ENCODE measurements at regions not wholly inside any gene's neighbourhood (a gene's known extent, or its start where the extent isn't known, plus 50 kb on each side); places are given as distances from the start of the nearest gene placed in this dataset.
"Not testable (repeated sequence)": the region's sequence is repeated elsewhere in the genome, so short reads cannot be mapped to it uniquely, and the experiment has no call there.

GRCh38 chr17:70375406-70375805 is 206.1 kb downstream of the KCNJ2 start:
- DNase-seq, result no peak

DNA sequence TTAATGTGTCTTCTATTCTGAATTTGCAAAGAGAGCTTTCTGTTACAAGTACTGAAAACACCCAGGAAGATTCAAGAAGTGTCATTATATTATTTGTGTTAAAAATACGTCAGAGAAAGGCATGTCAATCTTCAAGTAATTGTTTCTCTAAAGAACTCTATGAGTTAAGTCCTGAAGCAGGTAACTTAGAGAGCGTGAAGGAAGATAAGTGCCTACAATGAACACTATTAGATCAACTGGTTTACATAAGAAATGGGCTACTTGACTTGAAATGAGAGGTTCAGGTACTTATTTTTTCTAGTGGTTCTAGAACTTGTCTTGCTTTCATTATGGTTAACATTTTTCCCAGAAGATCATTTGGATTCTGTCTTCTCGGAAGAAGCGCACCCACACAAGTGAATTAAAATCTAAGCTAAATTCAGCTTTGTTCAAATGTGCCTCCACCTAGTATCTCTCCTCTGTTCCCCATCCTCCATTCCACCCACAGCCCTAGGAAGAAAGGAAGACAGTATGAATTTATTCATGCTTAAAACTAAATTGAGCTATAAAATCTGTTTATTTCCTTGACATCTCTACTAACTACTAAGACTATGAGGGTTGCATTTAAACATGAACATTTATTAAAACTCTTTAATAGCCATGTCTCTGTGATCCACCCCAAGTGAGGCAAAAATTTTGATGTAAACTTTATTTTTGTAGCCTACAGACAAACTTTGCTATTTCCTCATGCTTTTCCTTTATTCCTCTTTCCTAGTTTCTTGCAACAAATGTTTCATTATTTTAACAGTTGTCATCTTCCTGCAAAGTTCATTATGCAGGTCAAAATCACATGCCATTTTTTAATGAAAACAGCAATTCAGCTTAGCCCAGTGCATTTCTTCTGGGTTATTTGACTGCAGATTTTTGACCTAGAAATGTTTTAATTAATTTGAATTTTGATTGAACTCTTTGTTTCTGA is 206.8 kb downstream of the KCNJ2 start:
- no peak for DNase-seq

GRCh38 chr17:70377654-70378053 is 208.3 kb downstream of the KCNJ2 start:
- no peak for DNase-seq

DNA sequence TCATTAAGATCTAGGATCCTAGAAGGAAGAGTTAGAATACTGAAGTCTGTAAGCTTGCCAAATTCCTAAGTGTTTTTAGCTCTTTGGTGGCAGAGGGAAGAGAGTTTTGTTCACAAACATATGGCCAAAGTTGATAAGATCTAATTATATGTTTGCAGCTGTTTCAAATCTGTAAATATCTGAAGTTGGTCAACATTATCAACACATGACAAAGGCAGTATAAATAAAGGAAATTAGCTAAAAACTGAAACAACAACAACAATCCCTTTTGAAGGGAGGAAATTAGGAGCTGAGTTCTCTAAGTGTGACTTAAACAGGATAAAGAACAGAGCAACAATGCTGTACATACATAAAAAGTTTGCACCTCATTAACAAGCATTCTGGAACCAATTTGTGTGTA is 208.7 kb downstream of the KCNJ2 start:
- DNase-seq, result no peak

DNA sequence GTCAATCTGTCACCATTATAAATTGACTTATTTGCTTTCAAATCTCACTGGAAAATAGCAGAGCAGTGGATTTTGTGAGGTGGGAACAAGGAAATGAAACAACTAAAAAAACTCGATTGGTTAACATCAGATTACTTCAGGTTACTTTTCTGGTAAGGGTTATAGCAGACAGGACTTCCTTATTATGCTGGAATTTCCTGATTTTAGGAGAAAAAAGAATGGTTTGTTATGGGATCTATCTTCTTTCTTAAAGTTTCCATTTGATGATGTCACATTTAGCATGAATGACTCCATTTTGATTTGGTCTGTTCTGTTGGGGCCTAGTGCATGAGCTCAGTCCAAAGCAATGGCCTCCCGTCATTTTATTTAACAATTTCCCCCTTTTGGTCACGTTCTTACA is 210.6 kb downstream of the KCNJ2 start:
- no peak for DNase-seq

DNA sequence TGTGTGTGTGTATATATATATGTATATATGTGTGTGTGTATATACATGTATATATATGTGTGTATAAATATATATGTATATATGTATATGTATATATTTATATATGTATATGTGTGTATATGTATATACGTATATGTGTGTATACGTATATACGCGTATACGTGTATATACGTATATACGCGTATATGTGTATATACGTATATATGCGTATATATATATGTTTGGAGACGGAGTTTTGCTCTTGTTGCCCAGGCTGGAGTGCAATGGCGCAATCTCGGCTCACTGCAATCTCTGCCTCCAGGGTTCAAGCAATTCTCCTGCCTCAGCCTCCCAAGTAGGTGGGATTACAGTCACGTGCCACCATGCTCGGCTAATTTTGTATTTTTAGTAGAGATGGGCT is 212.6 kb downstream of the KCNJ2 start:
- DNase-seq, result not testable (repeated sequence)

- no peak for DNase-seq
These were observed 219.0 kb downstream of the KCNJ2 start for GRCh38 chr17:70388326-70388725.

DNA sequence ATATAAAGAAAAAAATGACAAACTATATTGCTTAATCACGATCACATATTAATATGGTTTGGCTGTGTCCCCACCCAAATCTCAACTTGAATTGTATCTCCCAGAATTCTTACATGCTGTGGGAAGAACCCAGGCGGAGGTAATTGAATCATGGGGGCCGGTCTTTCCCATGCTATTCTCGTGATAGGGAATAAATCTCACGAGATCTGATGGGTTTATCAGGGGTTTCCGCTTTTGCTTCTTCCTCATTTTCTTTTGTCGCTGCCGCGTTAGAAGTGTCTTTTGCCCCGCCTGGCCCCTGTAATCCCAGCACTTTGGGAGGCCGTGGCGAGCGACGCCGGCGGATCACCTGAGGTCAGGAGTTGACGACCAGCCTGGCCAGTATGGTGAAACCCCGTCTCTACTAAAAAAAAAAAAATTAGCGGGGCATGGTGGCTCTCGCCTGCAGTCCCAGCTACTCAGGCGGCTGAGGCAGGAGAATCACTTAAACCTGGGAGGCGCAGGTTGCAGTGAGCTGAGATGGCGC is 220.0 kb downstream of the KCNJ2 start:
- DNase-seq, result not testable (repeated sequence)

DNA sequence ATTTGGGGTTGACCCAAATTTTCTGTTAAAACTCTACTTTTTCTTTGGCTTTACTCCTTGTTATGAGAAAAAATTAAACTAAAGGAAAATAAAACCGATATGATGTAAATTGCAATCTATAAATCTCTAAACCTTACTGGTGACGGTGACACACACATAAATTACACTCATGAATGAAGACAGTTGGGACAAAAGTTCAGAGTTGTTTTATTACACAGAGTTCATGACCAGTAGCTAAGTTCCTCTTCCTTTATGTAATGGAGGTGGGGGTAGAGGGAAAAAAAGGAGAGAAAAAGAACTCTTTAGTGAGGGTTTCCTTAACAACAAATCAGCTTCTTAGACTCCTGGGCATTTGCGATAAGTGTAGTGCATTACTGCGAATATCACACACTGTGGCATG is 220.7 kb downstream of the KCNJ2 start:
- no peak for DNase-seq

GRCh38 chr17:70394473-70395232 is 225.3 kb downstream of the KCNJ2 start:
- DNase-seq, result no peak

DNA sequence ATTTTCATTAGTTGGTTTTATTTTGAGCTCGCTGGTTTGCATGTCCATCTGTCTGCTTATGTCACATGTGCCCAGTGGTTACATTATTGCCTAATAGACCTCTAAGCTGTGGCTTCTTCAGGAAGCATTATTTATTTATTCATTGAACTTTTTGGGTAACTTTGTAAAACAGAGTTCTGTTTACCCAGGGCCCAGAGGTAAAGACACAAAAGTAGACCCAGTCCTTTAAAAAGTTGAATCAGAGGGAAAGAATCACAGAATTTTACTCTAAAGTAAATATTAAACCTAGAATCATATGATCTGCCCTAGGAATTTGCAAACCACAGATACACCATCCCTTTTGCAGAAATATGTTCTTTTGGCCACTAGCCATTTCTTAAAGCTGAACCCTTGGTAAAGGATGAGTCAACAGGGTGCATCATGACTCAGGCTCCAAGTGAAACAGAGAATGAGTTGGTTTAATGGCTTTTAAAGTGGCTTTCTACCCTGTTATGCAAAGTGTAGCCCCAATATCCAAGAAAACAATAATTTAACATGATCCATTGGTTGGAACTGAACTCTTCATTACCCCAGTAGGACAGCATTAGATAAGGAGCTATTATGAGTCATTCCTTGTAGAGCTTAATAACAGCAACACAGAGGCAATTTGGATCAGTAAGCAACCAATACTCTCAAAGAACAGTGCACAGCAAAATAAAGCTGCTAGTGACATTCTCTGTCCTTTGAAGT is 236.3 kb downstream of the KCNJ2 start:
- DNase-seq, result no peak

DNA sequence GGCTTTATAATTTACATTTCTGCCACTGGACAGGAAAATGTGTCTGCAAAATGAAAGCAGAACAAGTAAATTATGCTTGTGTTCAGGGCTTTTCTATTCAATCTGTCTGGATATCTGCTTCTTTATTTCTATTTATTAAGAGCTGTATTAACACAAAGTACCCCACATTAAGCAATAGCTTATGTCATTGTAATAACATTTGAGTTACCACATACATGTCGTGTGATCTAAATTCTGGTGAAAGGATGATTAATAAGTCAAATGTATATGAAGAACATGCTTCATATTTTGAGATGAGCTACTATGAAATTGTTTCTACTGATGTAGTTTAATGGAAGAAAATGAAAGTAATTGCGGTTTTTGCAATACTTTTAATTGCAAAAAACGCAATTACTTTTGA is 238.2 kb downstream of the KCNJ2 start:
- DNase-seq, result no peak

GRCh38 chr17:70408768-70409167 is 239.4 kb downstream of the KCNJ2 start:
- DNase-seq, result no peak

DNA sequence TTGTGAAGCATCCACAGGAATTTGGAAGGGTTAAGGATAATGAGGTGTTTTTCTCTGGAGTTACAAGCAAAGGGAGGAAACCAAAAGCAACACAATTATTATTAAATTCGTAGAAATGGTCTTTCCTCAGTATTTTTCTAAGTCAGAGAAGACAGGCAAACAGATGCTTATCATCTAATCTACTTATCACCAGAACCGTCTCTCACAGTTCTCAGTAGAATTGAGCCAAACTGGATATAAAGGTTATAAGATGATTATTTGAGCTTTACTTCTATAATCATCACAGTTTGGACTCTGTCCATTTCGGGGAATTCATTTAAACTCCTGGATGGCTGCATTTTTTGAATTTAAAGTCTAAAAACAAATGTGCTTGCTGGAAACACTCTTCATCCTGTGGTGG is 245.0 kb downstream of the KCNJ2 start:
- DNase-seq, result peak; percentile 4

GRCh38 chr17:70420861-70421445 is 251.6 kb downstream of the KCNJ2 start:
- DNase-seq, result no peak

DNA sequence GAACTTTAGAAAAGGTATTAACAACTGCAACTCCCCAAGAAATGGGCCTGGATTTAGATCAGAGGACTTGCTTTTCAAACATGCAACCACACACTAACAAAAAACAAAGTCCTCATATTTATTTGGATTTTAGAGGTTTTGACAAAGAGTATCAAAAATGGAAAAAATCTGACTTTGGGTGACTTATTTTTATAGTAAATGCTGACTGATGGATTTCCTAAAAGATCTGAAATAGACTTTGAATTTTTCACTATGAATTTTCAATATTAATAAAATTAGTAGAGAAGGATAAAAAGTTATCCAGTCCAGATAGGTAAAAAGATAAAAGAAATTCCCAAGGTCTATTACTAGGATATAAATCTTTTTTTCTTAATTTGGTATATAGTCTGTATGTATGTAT is 253.5 kb downstream of the KCNJ2 start:
- DNase-seq, result no peak

DNA sequence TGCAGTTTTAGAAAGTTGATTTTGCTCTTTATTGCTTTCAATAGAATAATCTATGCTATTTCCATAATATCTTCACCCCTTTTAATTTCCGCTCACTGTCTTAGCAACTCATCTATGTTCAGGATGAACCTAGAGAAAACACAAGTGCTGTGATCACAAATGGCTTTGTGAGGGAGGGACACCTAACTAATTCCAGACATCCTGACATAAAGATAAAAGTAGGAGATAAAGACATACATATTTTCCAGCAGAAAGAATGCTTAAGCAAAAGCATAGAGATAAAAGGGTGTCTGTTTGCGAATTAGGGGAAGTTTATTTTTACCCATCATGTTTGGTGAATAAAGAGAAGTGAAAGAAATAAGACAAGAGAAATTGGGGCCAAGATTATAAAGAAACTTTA is 254.2 kb downstream of the KCNJ2 start:
- DNase-seq, result no peak

DNA sequence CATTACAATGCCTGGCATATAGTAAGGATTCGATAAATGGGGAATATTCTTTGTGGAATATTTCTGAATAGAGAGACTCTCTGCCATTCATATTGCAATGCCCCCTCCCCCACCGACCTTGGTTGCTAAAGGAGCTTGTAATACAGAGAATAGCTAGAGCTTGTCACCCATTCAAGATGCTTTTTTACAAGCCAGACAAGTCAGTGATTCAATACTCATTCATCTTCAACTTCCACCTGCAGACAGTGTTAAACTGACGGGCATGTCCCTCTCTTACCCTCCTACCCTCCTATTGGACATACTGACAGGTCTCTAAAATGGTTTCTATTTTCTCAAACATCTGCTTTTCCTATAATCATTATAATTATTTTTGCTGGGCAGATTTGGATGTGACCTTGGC is 257.4 kb downstream of the KCNJ2 start:
- DNase-seq, result no peak

GRCh38 chr17:70434536-70435490 is 265.5 kb downstream of the KCNJ2 start:
- DNase-seq, result no peak

DNA sequence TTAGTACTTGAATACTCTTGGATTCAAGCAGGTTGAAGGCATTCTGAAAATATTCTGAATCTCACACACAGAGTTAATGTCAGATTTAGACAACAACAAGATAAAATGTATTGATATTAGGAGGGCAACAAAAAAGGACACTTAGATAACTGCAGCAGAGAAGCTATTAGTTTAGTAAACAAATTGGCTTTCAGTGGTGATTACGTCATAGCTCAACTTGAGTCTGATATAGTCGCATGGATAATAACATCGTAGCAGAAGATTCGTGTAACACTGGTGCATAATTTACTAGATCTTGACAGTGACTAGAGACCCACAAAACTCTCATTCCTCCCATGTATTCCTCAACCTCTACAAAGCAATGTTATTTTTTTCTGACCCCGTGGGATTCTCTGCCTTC is 268.3 kb downstream of the KCNJ2 start:
- DNase-seq, result no peak

- DNase-seq, result no peak
These were observed 277.1 kb downstream of the KCNJ2 start for GRCh38 chr17:70446446-70446845.

All from muscle of arm (tissue), 1 donor.